Nephron (organoid): ENCODE measurements at regions not wholly inside any gene's neighbourhood (a gene's known extent, or its start where the extent isn't known, plus 50 kb on each side); places are given as distances from the start of the nearest gene placed in this dataset.

Experiments used
- H3K27ac Mint-ChIP-seq, 3 experiments: 2 replicates each; pipeline ENCODE4 v1.8.0; 2020; ENCODE audit warnings: mixed read lengths in 3 of 3, mild to moderate bottlenecking in 2 of 3, moderate library complexity in 1 of 3
- H3K27me3 Mint-ChIP-seq: 2 replicates; pipeline ENCODE4 v1.8.0; 2021; ENCODE audit warnings: low read depth, mild to moderate bottlenecking, moderate library complexity, mixed read lengths
- H3K36me3 Mint-ChIP-seq: 2 replicates; pipeline ENCODE4 v1.8.0; 2020; ENCODE audit warnings: low read depth, mixed read lengths
- H3K4me1 Mint-ChIP-seq: 2 replicates; pipeline ENCODE4 v1.8.0; 2020; ENCODE audit warnings: mixed read lengths
- H3K4me3 Mint-ChIP-seq, 3 experiments: 2 replicates each; pipeline ENCODE4 v1.8.0; 2020; ENCODE audit warnings: mild to moderate bottlenecking in 3 of 3, mixed read lengths in 3 of 3, moderate library complexity in 2 of 3
- H3K9me3 Mint-ChIP-seq: 2 replicates; pipeline ENCODE4 v1.8.0; 2020; ENCODE audit warnings: mixed read lengths
- CTCF ChIP-seq, 3 experiments: fragments of 200-600 bp; sonication (generic); IDR thresholded peaks; one replicate each; pipeline ENCODE4 v1.5.0; 2021; ENCODE audit warnings: antibody characterized with exemption in 3 of 3; ENCODE audit not compliant: unreplicated experiment in 3 of 3

- H3K27me3 Mint-ChIP-seq: no peaks in the 10 kb centered on the region
- no peaks in the 10 kb centered on the region for H3K36me3 Mint-ChIP-seq
- H3K27ac Mint-ChIP-seq: no peak overlapping the region
- no peaks in the 10 kb centered on the region for H3K9me3 Mint-ChIP-seq
- H3K4me3 Mint-ChIP-seq: no peak overlapping the region
- no peak for TF ChIP-seq CTCF (IDR thresholded peaks at IDR 0.05; ENCODE audit: unreplicated experiment in 3 of 3)
- H3K4me1 Mint-ChIP-seq: no peaks in the 10 kb centered on the region
Measured at GRCh38 chrX:144819406-144819805, 427.9 kb upstream of the SPANXN1 start.

- no peaks in the 10 kb centered on the region for H3K27me3 Mint-ChIP-seq
- H3K9me3 Mint-ChIP-seq: peaks cover 9% of the 10 kb centered on the region
- no peak overlapping the region for H3K27ac Mint-ChIP-seq
- no peaks in the 10 kb centered on the region for H3K36me3 Mint-ChIP-seq
- no peaks in the 10 kb centered on the region for H3K4me1 Mint-ChIP-seq
- no peak overlapping the region for H3K4me3 Mint-ChIP-seq
- no peak for TF ChIP-seq CTCF (IDR thresholded peaks at IDR 0.05; ENCODE audit: unreplicated experiment in 3 of 3)
Measured at GRCh38 chrX:144840616-144841015, 406.7 kb upstream of the SPANXN1 start.

- H3K9me3 Mint-ChIP-seq: peaks cover 10% of the 10 kb centered on the region
- TF ChIP-seq CTCF (IDR thresholded peaks at IDR 0.05; ENCODE audit: unreplicated experiment in 3 of 3): no peak
- no peak overlapping the region for H3K4me3 Mint-ChIP-seq
- H3K4me1 Mint-ChIP-seq: no peaks in the 10 kb centered on the region
- no peaks in the 10 kb centered on the region for H3K27me3 Mint-ChIP-seq
- no peaks in the 10 kb centered on the region for H3K36me3 Mint-ChIP-seq
- no peak overlapping the region for H3K27ac Mint-ChIP-seq
Measured at GRCh38 chrX:144849141-144849540, 398.2 kb upstream of the SPANXN1 start.

GRCh38 chrX:144896323-144896722, 351.0 kb upstream of the SPANXN1 start:
- Mint-ChIP-seq H3K4me3 (no peak overlapping the region), H3K27me3 (no peaks in the 10 kb centered on the region), H3K9me3 (no peaks in the 10 kb centered on the region), H3K27ac (no peak overlapping the region), H3K4me1 (no peaks in the 10 kb centered on the region), H3K36me3 (no peaks in the 10 kb centered on the region)
- TF ChIP-seq CTCF (IDR thresholded peaks at IDR 0.05; ENCODE audit: unreplicated experiment in 3 of 3): peak; percentile 30 to 40 (median 36)

- Mint-ChIP-seq H3K9me3 (no peaks in the 10 kb centered on the region), H3K27ac (no peak overlapping the region), H3K4me1 (no peaks in the 10 kb centered on the region), H3K36me3 (no peaks in the 10 kb centered on the region), H3K27me3 (no peaks in the 10 kb centered on the region), H3K4me3 (no peak overlapping the region)
- TF ChIP-seq CTCF (IDR thresholded peaks at IDR 0.05; ENCODE audit: unreplicated experiment in 3 of 3): no peak
Measured at GRCh38 chrX:144901521-144901920, 345.8 kb upstream of the SPANXN1 start.

- Mint-ChIP-seq H3K4me1 (no peaks in the 10 kb centered on the region), H3K36me3 (no peaks in the 10 kb centered on the region), H3K9me3 (peaks cover 22% of the 10 kb centered on the region), H3K4me3 (no peak overlapping the region), H3K27ac (no peak overlapping the region), H3K27me3 (no peaks in the 10 kb centered on the region)
- no peak for TF ChIP-seq CTCF (IDR thresholded peaks at IDR 0.05; ENCODE audit: unreplicated experiment in 3 of 3)
Measured at GRCh38 chrX:144916785-144917184, 330.5 kb upstream of the SPANXN1 start.
